ENCODE measurements at regions not wholly inside any gene's neighbourhood (a gene's known extent, or its start where the extent isn't known, plus 50 kb on each side); places are given as distances from the start of the nearest gene placed in this dataset.

DNA sequence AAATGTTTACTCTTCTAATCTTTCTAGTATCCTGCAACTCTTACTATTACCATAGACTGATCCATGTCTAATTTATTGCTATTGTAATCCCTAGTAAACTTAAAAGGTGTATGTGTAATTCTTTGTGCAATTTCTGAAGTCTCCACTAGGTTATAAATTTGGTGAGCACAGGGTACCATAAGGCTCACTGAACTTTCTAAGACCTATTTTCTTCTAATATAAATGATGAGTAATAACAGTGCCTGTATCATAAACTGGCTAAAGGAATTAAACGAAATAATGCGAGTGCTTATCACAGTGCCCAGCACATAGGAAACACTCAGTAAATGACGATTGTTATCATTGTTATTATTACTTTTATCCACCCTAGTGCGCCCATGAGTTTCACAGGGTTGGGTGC is 119.1 kb downstream of the KLF12 start:
- no peak for DNase-seq (ENCODE audit: low spot score)
- Mint-ChIP-seq H3K4me1 (ENCODE audit: unreplicated experiment) (no peaks in the 10 kb centered on the region), H3K9me3 (ENCODE audit: unreplicated experiment) (no peaks in the 10 kb centered on the region), H3K27ac (ENCODE audit: unreplicated experiment) (no peak overlapping the region), H3K4me3 (ENCODE audit: unreplicated experiment) (no peak overlapping the region), H3K27me3 (ENCODE audit: unreplicated experiment) (peaks cover 2% of the 10 kb centered on the region), H3K36me3 (ENCODE audit: low read depth, unreplicated experiment) (no peaks in the 10 kb centered on the region)
- TF ChIP-seq CTCF (IDR thresholded peaks at IDR 0.05; ENCODE audit: unreplicated experiment), result peak; percentile 71

GRCh38 chr13:74009100-74009668 is 125.0 kb downstream of the KLF12 start:
- Mint-ChIP-seq H3K9me3 (ENCODE audit: unreplicated experiment) (no peaks in the 10 kb centered on the region), H3K4me1 (ENCODE audit: unreplicated experiment) (no peaks in the 10 kb centered on the region), H3K27ac (ENCODE audit: unreplicated experiment) (no peak overlapping the region), H3K36me3 (ENCODE audit: low read depth, unreplicated experiment) (no peaks in the 10 kb centered on the region), H3K4me3 (ENCODE audit: unreplicated experiment) (no peak overlapping the region), H3K27me3 (ENCODE audit: unreplicated experiment) (no peaks in the 10 kb centered on the region)
- TF ChIP-seq CTCF (IDR thresholded peaks at IDR 0.05; ENCODE audit: unreplicated experiment), result no peak
- DNase-seq (ENCODE audit: low spot score), result no peak

DNA sequence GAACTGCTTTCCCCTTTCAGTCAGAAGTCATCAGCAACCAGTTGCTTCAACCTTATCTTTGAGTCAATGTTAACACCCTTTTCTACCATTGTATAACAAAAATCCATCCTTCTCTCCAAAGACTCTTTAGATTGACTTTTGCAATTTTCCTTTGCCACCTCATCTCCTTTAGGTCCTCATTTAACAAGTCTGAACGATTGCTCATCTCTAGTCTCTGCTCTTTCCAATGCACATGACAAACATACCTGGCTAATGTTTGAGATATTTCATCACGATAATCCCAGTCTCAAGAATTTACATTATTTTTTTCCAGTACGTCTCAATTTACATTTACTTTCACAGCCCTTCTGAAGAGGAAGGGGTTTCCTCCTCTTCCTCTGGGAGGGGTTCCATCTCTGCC is 127.5 kb downstream of the KLF12 start:
- no peaks in the 10 kb centered on the region for H3K36me3 Mint-ChIP-seq (ENCODE audit: low read depth, unreplicated experiment)
- no peaks in the 10 kb centered on the region for H3K9me3 Mint-ChIP-seq (ENCODE audit: unreplicated experiment)
- no peaks in the 10 kb centered on the region for H3K27me3 Mint-ChIP-seq (ENCODE audit: unreplicated experiment)
- no peak overlapping the region for H3K4me3 Mint-ChIP-seq (ENCODE audit: unreplicated experiment)
- H3K4me1 Mint-ChIP-seq (ENCODE audit: unreplicated experiment), result no peaks in the 10 kb centered on the region
- no peak for DNase-seq (ENCODE audit: low spot score)
- no peak for TF ChIP-seq CTCF (IDR thresholded peaks at IDR 0.05; ENCODE audit: unreplicated experiment)
- no peak overlapping the region for H3K27ac Mint-ChIP-seq (ENCODE audit: unreplicated experiment)

DNA sequence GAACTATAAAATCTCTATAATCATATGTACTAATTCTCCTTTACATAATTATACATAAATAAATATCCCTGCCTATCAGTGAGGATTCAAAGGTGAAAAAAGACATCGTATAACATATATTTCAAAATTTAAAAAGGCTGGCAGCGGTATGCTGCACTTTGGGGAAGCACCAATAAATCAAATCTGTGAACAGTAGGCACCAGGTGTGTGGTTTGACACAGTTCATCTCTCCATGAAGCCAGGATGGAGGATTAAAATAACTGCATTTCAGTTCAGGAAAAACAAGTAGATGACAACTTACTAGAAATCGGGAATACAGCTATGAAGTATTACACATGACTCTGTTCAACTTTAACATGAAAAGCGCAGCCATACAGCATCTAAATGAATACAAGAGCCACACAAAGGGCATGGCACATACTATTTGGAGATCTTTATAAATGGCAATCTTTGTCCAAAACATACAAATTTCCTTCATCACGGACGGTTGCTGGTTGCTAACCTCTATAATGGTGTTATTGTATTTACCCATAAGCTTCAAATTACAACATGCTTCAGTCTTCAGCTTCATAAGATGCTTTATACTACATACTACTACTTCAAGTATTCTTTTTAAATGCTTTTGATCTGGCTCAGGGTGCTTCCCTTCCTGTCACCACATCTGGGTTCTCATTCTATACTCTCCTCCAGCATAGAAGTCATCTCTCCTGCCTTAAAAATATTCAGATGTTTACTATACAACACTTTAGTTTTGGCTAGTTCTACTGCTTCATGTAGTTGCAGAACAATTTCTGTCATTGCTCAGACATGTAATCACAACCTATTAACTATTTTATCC is 128.7 kb downstream of the KLF12 start:
- Mint-ChIP-seq H3K27ac (ENCODE audit: unreplicated experiment) (no peak overlapping the region), H3K27me3 (ENCODE audit: unreplicated experiment) (no peaks in the 10 kb centered on the region), H3K4me3 (ENCODE audit: unreplicated experiment) (no peak overlapping the region), H3K9me3 (ENCODE audit: unreplicated experiment) (no peaks in the 10 kb centered on the region), H3K4me1 (ENCODE audit: unreplicated experiment) (no peaks in the 10 kb centered on the region), H3K36me3 (ENCODE audit: low read depth, unreplicated experiment) (no peaks in the 10 kb centered on the region)
- TF ChIP-seq CTCF (IDR thresholded peaks at IDR 0.05; ENCODE audit: unreplicated experiment), result no peak
- DNase-seq (ENCODE audit: low spot score), result no peak

GRCh38 chr13:74004109-74004508 is 130.1 kb downstream of the KLF12 start:
- DNase-seq (ENCODE audit: low spot score), result no peak
- Mint-ChIP-seq H3K4me1 (ENCODE audit: unreplicated experiment) (no peaks in the 10 kb centered on the region), H3K27ac (ENCODE audit: unreplicated experiment) (no peak overlapping the region), H3K9me3 (ENCODE audit: unreplicated experiment) (no peaks in the 10 kb centered on the region), H3K36me3 (ENCODE audit: low read depth, unreplicated experiment) (no peaks in the 10 kb centered on the region), H3K27me3 (ENCODE audit: unreplicated experiment) (no peaks in the 10 kb centered on the region), H3K4me3 (ENCODE audit: unreplicated experiment) (no peak overlapping the region)
- TF ChIP-seq CTCF (IDR thresholded peaks at IDR 0.05; ENCODE audit: unreplicated experiment), result no peak

Measured in endothelial cell (in vitro differentiated cells).